ENCODE measurements at regions not wholly inside any gene's neighbourhood (a gene's known extent, or its start where the extent isn't known, plus 50 kb on each side); places are given as distances from the start of the nearest gene placed in this dataset.

- H3K27me3 ChIP-seq (ENCODE audit: insufficient read depth, low read length), result no peaks in the 10 kb centered on the region
- H3K4me2 ChIP-seq (ENCODE audit: insufficient read depth, insufficient read length, low read length), result no peak overlapping the region
- no peak overlapping the region for H3T11ph ChIP-seq (ENCODE audit: low read length)
- H4K5ac ChIP-seq (ENCODE audit: insufficient read length, low read depth, low read length), result no peak overlapping the region
- no peaks in the 10 kb centered on the region for H4K20me1 ChIP-seq (ENCODE audit: control insufficient read depth, insufficient read depth, insufficient read length)
- H3K4me1 ChIP-seq (ENCODE audit: insufficient read depth, low read length), result no peaks in the 10 kb centered on the region
- no peaks in the 10 kb centered on the region; a peak in 1 of 7 replicates for H3K36me3 Mint-ChIP-seq (ENCODE audit: insufficient read depth in 1 of 3, low read depth in 3 of 3)
- no peak overlapping the region for H2BK12ac ChIP-seq (ENCODE audit: insufficient read length, low read depth, low read length)
- H3K79me1 ChIP-seq (ENCODE audit: insufficient read depth, low read depth, low read length, poor library complexity, severe bottlenecking), result no peaks in the 10 kb centered on the region
- no peaks in the 10 kb centered on the region for H3K23me2 ChIP-seq (ENCODE audit: insufficient read length, low read depth, low read length, poor library complexity, severe bottlenecking)
- H3K4ac ChIP-seq (ENCODE audit: low read depth, low read length), result no peak overlapping the region
- H3K27ac Mint-ChIP-seq, result no peak overlapping the region; a peak in 1 of 7 replicates
- peaks cover 61 to 72% of the 10 kb centered on the region in 2 experiments for H3K9me3 Mint-ChIP-seq
- DNase-seq, result no peak
- no peak overlapping the region for H2BK15ac ChIP-seq (ENCODE audit: low read depth, low read length)
- TF ChIP-seq CTCF (conservative IDR thresholded peaks at IDR 0.05), result no peak
- no peak overlapping the region for H3K9ac ChIP-seq (ENCODE audit: extremely low read depth, insufficient read length, low read length)
- no peaks in the 10 kb centered on the region for H3K4me1 Mint-ChIP-seq
- no peak overlapping the region for H2BK20ac ChIP-seq (ENCODE audit: low read depth, low read length, poor library complexity, severe bottlenecking)
- no peak overlapping the region for H2BK120ac ChIP-seq (ENCODE audit: low read depth, low read length, poor library complexity, severe bottlenecking)
- WGBS (ENCODE audit: extremely low coverage, insufficient read length, low lambda C conversion rate), result no CpG with 5 or more reads among the region's 4 CpGs
- H4K91ac ChIP-seq (ENCODE audit: insufficient read length, low read depth, low read length), result no peak overlapping the region
- H3K27ac ChIP-seq (ENCODE audit: insufficient read length, low read depth, low read length), result no peak overlapping the region
- H3K9me3 ChIP-seq (ENCODE audit: control insufficient read depth, low read depth, low read length), result no peaks in the 10 kb centered on the region
- no peak overlapping the region for H3K14ac ChIP-seq (ENCODE audit: insufficient read depth, low read length)
- no peak overlapping the region for H3K23ac ChIP-seq (ENCODE audit: insufficient read length, low read depth, low read length)
- no peaks in the 10 kb centered on the region for H3K27me3 Mint-ChIP-seq (ENCODE audit: low read depth)
- no peak overlapping the region for H3K18ac ChIP-seq (ENCODE audit: insufficient read length, low read depth, low read length)
- no peak overlapping the region for H2BK5ac ChIP-seq (ENCODE audit: insufficient read length, low read length)
- H2AK5ac ChIP-seq (ENCODE audit: insufficient read length, low read length), result no peak overlapping the region
- no peak overlapping the region for H2AFZ ChIP-seq (ENCODE audit: low read length)
- H3K79me2 ChIP-seq (ENCODE audit: insufficient read depth, low read length), result no peaks in the 10 kb centered on the region
- H3K56ac ChIP-seq (ENCODE audit: insufficient read length, low read depth, low read length), result no peak overlapping the region
- H4K8ac ChIP-seq (replicated peaks; ENCODE audit: insufficient read length, low read depth, low read length), result no peak overlapping the region
- H3K4me3 Mint-ChIP-seq, result no peak overlapping the region
Observed at GRCh38 chrX:45479835-45480422, 279.3 kb upstream of the DIPK2B start.
